ENCODE measurements at regions not wholly inside any gene's neighbourhood (a gene's known extent, or its start where the extent isn't known, plus 50 kb on each side); places are given as distances from the start of the nearest gene placed in this dataset.

- Histone ChIP-seq H3K9me3 (no peaks in the 10 kb centered on the region), H3K36me3 (no peaks in the 10 kb centered on the region), H3K4me1 (no peaks in the 10 kb centered on the region), H3K4me3 (no peak overlapping the region), H3K27me3 (no peaks in the 10 kb centered on the region), H3K27ac (no peak overlapping the region)
- intact Hi-C loops (cut with DNase I) = no loop called here
- no peak for TF ChIP-seq CTCF (IDR thresholded peaks at IDR 0.05)
- DNase-seq (ENCODE audit: low spot score in 2 of 2) = no peak
Observed at GRCh38 chr2:221293949-221294742, 278.0 kb downstream of the EPHA4 start.

- H3K4me3 ChIP-seq = no peak overlapping the region
- no peak for DNase-seq (ENCODE audit: low spot score in 2 of 2)
- no peaks in the 10 kb centered on the region for H3K4me1 ChIP-seq
- no peak for TF ChIP-seq CTCF (IDR thresholded peaks at IDR 0.05)
- no peak overlapping the region for H3K27ac ChIP-seq
- no peaks in the 10 kb centered on the region for H3K9me3 ChIP-seq
- intact Hi-C loops (cut with DNase I) = no loop called here
- no peaks in the 10 kb centered on the region for H3K27me3 ChIP-seq
- H3K36me3 ChIP-seq = no peaks in the 10 kb centered on the region
Observed at GRCh38 chr2:221304916-221305315, 267.2 kb downstream of the EPHA4 start.

- no peaks in the 10 kb centered on the region for H3K9me3 ChIP-seq
- DNase-seq (ENCODE audit: low spot score in 2 of 2) = no peak
- H3K4me1 ChIP-seq = no peaks in the 10 kb centered on the region
- no peak for TF ChIP-seq CTCF (IDR thresholded peaks at IDR 0.05)
- no peaks in the 10 kb centered on the region for H3K27me3 ChIP-seq
- H3K27ac ChIP-seq = no peak overlapping the region
- intact Hi-C loops (cut with DNase I) = no loop called here
- H3K36me3 ChIP-seq = no peaks in the 10 kb centered on the region
- H3K4me3 ChIP-seq = no peak overlapping the region
Observed at GRCh38 chr2:221308507-221309066, 263.5 kb downstream of the EPHA4 start.

- no peaks in the 10 kb centered on the region for H3K4me1 ChIP-seq
- H3K4me3 ChIP-seq = no peak overlapping the region
Observed at GRCh38 chr2:221309892-221310583, 262.1 kb downstream of the EPHA4 start.

GRCh38 chr2:221310730-221311129 lies 261.4 kb downstream of the EPHA4 start:
- Histone ChIP-seq H3K27me3 (no peaks in the 10 kb centered on the region), H3K4me3 (no peak overlapping the region), H3K36me3 (no peaks in the 10 kb centered on the region), H3K27ac (no peak overlapping the region), H3K4me1 (no peaks in the 10 kb centered on the region), H3K9me3 (no peaks in the 10 kb centered on the region)
- intact Hi-C loops (cut with DNase I) = no loop called here
- DNase-seq (ENCODE audit: low spot score in 2 of 2) = no peak
- no peak for TF ChIP-seq CTCF (IDR thresholded peaks at IDR 0.05)

More at GRCh38 chr2:221309892-221310583, 262.1 kb downstream of the EPHA4 start:
- intact Hi-C loops (cut with DNase I) = no loop called here
- no peak for TF ChIP-seq CTCF (IDR thresholded peaks at IDR 0.05)
- Histone ChIP-seq H3K27ac (no peak overlapping the region), H3K9me3 (no peaks in the 10 kb centered on the region), H3K27me3 (no peaks in the 10 kb centered on the region), H3K36me3 (no peaks in the 10 kb centered on the region)
- DNase-seq (ENCODE audit: low spot score in 2 of 2) = no peak

Data from ascending aorta (tissue), 2 donors.